Osteoblast (primary cell): ENCODE measurements at regions not wholly inside any gene's neighbourhood (a gene's known extent, or its start where the extent isn't known, plus 50 kb on each side); places are given as distances from the start of the nearest gene placed in this dataset.
"Not testable (repeated sequence)": the region's sequence is repeated elsewhere in the genome, so short reads cannot be mapped to it uniquely, and the experiment has no call there.

ENCODE experiments used
- DNase-seq: peaks from one replicate; pipeline ENCODE4 v3.0.0; 2011; ENCODE audit warnings: low spot score, mixed read lengths; ENCODE audit not compliant: insufficient read length; ENCODE audit errors: missing footprints
- H2AFZ ChIP-seq: 2 replicates; pipeline ENCODE4 v1.6.0; 2011; ENCODE audit warnings: mild to moderate bottlenecking, low read length
- H3K27ac ChIP-seq: 2 replicates; pipeline ENCODE4 v1.5.1; 2011; ENCODE audit warnings: mild to moderate bottlenecking, low read depth, low read length, moderate library complexity
- H3K27me3 ChIP-seq: 2 replicates; pipeline ENCODE4 v1.6.0; 2012; ENCODE audit warnings: mild to moderate bottlenecking, control low read depth, inconsistent platforms, low read length, moderate library complexity; ENCODE audit not compliant: insufficient read depth
- H3K36me3 ChIP-seq: 2 replicates; pipeline ENCODE4 v1.5.1; 2011; ENCODE audit warnings: mild to moderate bottlenecking, low read length, control low read depth, moderate library complexity; ENCODE audit not compliant: insufficient read depth
- H3K4me1 ChIP-seq: 2 replicates; pipeline ENCODE4 v1.5.1; 2011; ENCODE audit warnings: mild to moderate bottlenecking, low read length, control low read depth, moderate library complexity; ENCODE audit not compliant: insufficient read depth
- H3K4me2 ChIP-seq: 2 replicates; pipeline ENCODE4 v1.6.0; 2011; ENCODE audit warnings: mild to moderate bottlenecking, low read length; ENCODE audit not compliant: insufficient read depth
- H3K4me3 ChIP-seq: fragments of 200-600 bp; sonication (generic); 3 replicates; pipeline ENCODE4 v1.5.1; 2012; ENCODE audit warnings: mild to moderate bottlenecking, low read length, inconsistent platforms; ENCODE audit not compliant: insufficient read depth
- H3K79me2 ChIP-seq: 2 replicates; pipeline ENCODE4 v1.6.0; 2012; ENCODE audit warnings: mild to moderate bottlenecking, low read length, control low read depth, inconsistent platforms; ENCODE audit not compliant: insufficient read depth
- H3K9me3 ChIP-seq: 2 replicates; pipeline ENCODE4 v1.5.1; 2011; ENCODE audit warnings: low read depth, low read length, control low read depth
- H4K20me1 ChIP-seq: 2 replicates; pipeline ENCODE4 v1.6.0; 2012; ENCODE audit warnings: mild to moderate bottlenecking, low read length, control low read depth; ENCODE audit not compliant: insufficient read depth
- TF ChIP-seq, protein P1 (sequence below): IDR thresholded peaks from 2 replicates; pipeline ENCODE4 v1.5.1; 2011; ENCODE audit warnings: mild to moderate bottlenecking, low read depth, low read length, moderate library complexity; ENCODE audit errors: extremely low read depth

DNA sequence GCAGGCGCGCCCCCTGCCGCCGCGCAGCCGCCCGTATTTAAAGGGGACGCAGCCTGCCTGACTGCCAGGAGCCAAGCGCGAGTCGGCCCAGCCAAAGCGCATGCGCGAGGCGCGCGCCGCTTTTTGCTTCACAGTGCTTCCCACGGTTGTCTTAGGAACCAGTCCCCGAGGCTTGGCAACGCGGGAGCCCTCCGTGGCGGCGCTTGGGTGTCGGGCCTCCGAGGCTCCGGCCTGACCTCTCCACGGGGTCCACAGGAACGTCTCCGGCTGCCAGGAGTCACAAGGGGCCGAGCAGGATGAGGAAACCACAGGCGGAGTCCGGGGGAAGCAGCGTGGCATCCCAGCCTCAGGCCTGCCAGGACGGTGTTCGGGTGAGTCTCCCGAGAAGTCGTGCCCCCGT lies 706.7 kb downstream of the KCNJ18 start:
- H3K27ac ChIP-seq = not testable (repeated sequence)

DNA sequence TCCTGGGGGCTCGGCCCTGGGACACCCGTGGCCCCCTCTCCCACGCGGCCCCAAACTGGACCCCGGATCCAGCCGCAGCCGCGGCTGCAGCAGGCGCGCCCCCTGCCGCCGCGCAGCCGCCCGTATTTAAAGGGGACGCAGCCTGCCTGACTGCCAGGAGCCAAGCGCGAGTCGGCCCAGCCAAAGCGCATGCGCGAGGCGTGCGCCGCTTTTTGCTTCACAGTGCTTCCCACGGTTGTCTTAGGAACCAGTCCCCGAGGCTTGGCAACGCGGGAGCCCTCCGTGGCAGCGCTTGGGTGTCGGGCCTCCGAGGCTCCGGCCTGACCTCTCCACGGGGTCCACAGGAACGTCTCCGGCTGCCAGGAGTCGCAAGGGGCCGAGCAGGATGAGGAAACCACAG lies 712.8 kb downstream of the KCNJ18 start:
- not testable (repeated sequence) for H3K27ac ChIP-seq, H3K27me3 ChIP-seq, H4K20me1 ChIP-seq, H3K36me3 ChIP-seq, DNase-seq, H2AFZ ChIP-seq, H3K79me2 ChIP-seq, H3K9me3 ChIP-seq, H3K4me1 ChIP-seq, H3K4me3 ChIP-seq, H3K4me2 ChIP-seq

More for the DNA sequence above, 706.7 kb downstream of the KCNJ18 start:
- not testable (repeated sequence) for H3K9me3 ChIP-seq, H3K79me2 ChIP-seq, H3K4me3 ChIP-seq, DNase-seq, H4K20me1 ChIP-seq, H3K4me2 ChIP-seq, H3K27me3 ChIP-seq, H2AFZ ChIP-seq, H3K36me3 ChIP-seq, H3K4me1 ChIP-seq

DNA sequence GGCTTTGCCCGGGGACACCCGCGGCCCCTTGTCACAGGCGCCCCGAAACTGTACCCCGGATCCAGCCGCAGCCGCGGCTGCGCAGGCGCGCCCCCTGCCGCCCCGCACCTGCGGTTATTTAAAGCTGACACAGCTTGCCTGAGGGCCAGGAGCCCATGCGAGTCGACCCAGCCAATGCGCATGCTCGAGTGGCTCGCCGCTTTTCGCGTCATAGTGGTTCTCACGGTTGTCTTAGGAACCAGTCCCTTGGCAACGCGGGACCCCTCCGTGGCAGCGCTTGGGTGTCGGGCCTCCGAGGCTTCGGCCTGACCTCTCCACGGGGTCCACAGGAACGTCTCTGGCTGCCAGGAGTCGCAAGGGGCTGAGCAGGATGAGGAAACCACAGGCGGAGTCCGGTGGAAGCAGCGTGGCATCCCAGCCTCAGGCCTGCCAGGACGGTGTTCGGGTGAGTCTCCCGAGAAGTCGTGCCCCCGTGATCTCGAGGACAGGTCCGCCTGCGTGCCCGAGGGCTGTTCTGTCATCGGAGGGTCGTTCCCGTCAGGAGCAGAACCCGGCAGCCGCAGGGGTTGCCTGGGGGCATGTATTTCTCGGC lies 716.9 kb downstream of the KCNJ18 start:
- DNase-seq = no peak
- H3K79me2 ChIP-seq = no peaks in the 10 kb centered on the region
- H2AFZ ChIP-seq = no peak overlapping the region
- H3K27me3 ChIP-seq = no peaks in the 10 kb centered on the region
- peaks cover 3% of the 10 kb centered on the region for H3K9me3 ChIP-seq
- H3K4me2 ChIP-seq = no peak overlapping the region
- H3K27ac ChIP-seq = no peak overlapping the region
- no peak overlapping the region for H3K4me3 ChIP-seq
- TF ChIP-seq, protein P1, sequence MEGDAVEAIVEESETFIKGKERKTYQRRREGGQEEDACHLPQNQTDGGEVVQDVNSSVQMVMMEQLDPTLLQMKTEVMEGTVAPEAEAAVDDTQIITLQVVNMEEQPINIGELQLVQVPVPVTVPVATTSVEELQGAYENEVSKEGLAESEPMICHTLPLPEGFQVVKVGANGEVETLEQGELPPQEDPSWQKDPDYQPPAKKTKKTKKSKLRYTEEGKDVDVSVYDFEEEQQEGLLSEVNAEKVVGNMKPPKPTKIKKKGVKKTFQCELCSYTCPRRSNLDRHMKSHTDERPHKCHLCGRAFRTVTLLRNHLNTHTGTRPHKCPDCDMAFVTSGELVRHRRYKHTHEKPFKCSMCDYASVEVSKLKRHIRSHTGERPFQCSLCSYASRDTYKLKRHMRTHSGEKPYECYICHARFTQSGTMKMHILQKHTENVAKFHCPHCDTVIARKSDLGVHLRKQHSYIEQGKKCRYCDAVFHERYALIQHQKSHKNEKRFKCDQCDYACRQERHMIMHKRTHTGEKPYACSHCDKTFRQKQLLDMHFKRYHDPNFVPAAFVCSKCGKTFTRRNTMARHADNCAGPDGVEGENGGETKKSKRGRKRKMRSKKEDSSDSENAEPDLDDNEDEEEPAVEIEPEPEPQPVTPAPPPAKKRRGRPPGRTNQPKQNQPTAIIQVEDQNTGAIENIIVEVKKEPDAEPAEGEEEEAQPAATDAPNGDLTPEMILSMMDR = no peak
- no peaks in the 10 kb centered on the region for H3K4me1 ChIP-seq
- H4K20me1 ChIP-seq = no peaks in the 10 kb centered on the region
- H3K36me3 ChIP-seq = no peaks in the 10 kb centered on the region

DNA sequence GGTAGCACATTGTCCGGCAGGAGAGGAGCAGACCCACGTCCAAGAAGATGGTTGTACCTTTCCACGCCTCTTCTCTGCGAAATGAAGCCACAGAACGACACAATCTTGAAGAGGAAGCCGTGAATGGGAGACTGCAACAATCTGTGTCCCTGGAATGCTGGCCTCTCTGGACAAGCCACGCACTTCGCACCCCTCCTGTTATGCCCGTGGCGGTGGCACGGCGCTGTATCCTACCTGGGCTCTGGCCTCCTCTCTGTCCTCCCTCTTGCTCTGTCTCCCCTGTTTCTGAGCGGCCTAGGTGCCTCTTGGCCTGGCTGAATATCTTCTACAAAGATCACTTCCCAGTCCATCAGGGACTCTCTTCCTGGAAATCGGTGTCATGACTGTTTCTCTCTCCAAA lies 717.8 kb downstream of the KCNJ18 start:
- H3K4me1 ChIP-seq = no peaks in the 10 kb centered on the region

DNA sequence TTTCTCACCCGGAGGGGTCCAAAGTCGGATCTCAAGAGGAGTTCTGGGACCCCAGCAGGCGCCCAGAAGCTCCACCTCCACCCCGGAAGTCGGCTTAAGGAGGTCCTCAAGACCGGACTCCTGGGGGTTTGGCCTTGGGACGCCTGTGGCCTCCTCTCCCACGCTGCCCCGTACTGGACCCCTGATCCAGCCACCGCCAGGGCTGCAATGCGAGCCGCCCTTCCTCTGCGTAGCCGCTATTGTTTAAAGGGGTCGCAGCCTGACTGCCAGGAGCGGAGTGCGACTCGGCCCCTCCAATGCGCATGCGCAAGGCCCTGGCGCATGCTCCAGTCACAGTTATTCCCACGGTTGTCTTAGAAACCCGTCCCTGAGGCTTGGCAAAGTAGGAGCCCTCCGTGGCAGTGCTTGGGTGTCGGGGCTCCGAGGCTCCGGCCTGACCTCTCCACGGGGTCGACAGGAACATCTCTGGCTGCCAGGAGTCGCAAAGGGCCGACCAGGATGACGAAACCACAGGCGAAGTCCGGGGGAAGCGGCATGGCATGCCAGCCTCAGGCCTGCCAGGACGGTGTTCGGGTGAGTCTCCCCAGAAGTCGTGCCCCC lies 719.0 kb downstream of the KCNJ18 start:
- no peak for DNase-seq

More for the DNA sequence above, 717.8 kb downstream of the KCNJ18 start:
- TF ChIP-seq, protein P1 = no peak
- H3K27me3 ChIP-seq = no peaks in the 10 kb centered on the region
- no peaks in the 10 kb centered on the region for H3K79me2 ChIP-seq
- no peak overlapping the region for H3K27ac ChIP-seq
- no peaks in the 10 kb centered on the region for H4K20me1 ChIP-seq
- H3K4me3 ChIP-seq = no peak overlapping the region
- peaks cover 3% of the 10 kb centered on the region for H3K9me3 ChIP-seq
- H3K4me2 ChIP-seq = no peak overlapping the region
- no peaks in the 10 kb centered on the region for H3K36me3 ChIP-seq
- DNase-seq = no peak
- H2AFZ ChIP-seq = no peak overlapping the region

More for the DNA sequence above, 719.0 kb downstream of the KCNJ18 start:
- H2AFZ ChIP-seq = no peak overlapping the region
- no peak overlapping the region for H3K4me2 ChIP-seq
- no peaks in the 10 kb centered on the region for H3K79me2 ChIP-seq
- H3K9me3 ChIP-seq = peaks cover 3% of the 10 kb centered on the region
- H3K27me3 ChIP-seq = no peaks in the 10 kb centered on the region
- no peaks in the 10 kb centered on the region for H3K36me3 ChIP-seq
- no peak overlapping the region for H3K4me3 ChIP-seq
- no peaks in the 10 kb centered on the region for H4K20me1 ChIP-seq
- TF ChIP-seq, protein P1 = no peak
- no peak overlapping the region for H3K27ac ChIP-seq
- H3K4me1 ChIP-seq = no peaks in the 10 kb centered on the region
